Fibroblast of the aortic adventitia (primary cell): ENCODE measurements at regions not wholly inside any gene's neighbourhood (a gene's known extent, or its start where the extent isn't known, plus 50 kb on each side); places are given as distances from the start of the nearest gene placed in this dataset.
"Not testable (repeated sequence)": the region's sequence is repeated elsewhere in the genome, so short reads cannot be mapped to it uniquely, and the experiment has no call there.

Experiments used
- DNase-seq: peaks from one replicate; pipeline ENCODE4 v3.0.0-alpha.2; 2010; ENCODE audit warnings: low read depth
- H3K4me3 ChIP-seq: 2 replicates; pipeline ENCODE4 v1.5.1; 2011; ENCODE audit warnings: low read depth, mild to moderate bottlenecking, control low read depth, low read length, moderate library complexity
- TF ChIP-seq, protein P1 (sequence below): IDR thresholded peaks from 2 replicates; pipeline ENCODE4 v1.5.1; 2011; ENCODE audit warnings: mild to moderate bottlenecking, low read length, control low read depth, inconsistent platforms; ENCODE audit not compliant: insufficient read depth

DNA sequence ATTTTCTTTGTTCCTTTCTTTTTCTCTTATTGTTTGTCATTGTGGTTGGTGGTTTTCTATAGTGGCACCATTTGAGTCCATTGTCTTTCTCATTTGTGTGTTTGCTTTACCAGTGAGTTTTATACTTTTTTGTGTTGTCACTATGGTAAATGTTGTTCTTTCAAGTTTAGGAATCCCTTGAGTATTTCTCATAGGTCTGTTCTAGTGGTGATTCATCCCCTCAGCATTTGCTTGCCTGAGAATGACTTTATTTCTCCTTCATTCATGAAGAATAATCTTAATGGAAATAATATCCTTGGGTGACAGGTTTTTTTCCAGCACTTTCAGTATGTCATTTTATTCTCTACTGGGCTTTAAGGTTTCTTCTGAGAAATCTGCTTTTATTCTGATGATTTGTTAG lies 209.2 kb upstream of the ASCC3 start:
- TF ChIP-seq, protein P1, sequence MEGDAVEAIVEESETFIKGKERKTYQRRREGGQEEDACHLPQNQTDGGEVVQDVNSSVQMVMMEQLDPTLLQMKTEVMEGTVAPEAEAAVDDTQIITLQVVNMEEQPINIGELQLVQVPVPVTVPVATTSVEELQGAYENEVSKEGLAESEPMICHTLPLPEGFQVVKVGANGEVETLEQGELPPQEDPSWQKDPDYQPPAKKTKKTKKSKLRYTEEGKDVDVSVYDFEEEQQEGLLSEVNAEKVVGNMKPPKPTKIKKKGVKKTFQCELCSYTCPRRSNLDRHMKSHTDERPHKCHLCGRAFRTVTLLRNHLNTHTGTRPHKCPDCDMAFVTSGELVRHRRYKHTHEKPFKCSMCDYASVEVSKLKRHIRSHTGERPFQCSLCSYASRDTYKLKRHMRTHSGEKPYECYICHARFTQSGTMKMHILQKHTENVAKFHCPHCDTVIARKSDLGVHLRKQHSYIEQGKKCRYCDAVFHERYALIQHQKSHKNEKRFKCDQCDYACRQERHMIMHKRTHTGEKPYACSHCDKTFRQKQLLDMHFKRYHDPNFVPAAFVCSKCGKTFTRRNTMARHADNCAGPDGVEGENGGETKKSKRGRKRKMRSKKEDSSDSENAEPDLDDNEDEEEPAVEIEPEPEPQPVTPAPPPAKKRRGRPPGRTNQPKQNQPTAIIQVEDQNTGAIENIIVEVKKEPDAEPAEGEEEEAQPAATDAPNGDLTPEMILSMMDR, result no peak
- peak; percentile 18 for DNase-seq
- no peak overlapping the region for H3K4me3 ChIP-seq

DNA sequence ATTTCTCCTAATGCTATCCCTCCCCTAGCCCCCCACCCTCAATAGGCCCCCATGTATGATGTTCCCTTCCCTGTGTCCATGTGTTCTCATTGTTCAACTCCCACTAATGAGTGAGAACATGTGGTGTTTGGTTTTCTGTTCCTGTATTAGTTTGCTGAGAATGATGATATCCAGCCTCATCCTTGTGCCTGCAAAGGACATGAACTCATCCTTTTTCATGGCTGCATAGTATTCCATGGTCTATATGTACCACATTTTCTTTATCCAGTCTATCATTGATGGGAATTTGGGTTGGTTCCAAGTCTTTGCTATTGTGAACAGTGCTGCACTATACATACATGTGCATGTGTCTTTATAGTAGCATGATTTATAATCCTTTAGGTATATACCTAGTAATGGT lies 217.5 kb upstream of the ASCC3 start:
- DNase-seq, H3K4me3 ChIP-seq: not testable (repeated sequence)

DNA sequence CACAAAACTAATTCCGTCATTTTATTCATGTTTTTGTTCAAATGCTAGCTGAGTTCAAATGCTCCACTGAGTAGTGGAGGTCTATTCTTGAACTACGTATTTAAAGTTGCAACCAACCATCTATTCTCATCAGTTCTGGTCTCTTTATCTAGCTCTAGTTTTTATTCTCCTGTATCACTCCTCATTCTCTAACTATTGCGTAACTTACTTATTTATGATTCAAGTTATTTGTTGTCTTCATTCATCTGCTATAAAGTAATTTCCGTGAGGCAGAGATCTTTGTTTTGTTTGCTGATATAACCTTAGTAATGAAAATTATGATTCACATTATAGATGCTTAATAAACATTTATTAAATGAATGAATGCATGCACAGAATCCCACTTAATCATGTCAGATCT lies 221.6 kb upstream of the ASCC3 start:
- no peak for DNase-seq
- H3K4me3 ChIP-seq, result no peak overlapping the region
- TF ChIP-seq, protein P1, result no peak

DNA sequence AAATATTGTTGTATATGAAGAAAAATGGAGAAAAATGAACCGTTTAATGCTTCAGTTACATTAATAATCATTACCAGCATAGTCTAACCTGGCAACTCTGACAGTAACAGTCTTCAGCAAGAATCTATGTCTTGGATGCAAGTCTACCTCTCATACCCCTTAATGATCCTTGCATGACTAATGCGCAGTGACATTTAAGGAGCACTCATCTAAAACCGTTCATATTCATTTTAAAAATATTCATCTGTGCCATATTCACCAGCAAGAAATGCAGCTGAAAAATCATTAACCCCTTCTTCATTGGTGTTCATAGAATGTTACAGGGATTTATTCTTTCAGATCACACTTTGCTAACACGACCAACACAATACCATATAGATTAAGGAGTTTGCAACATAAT lies 227.2 kb upstream of the ASCC3 start:
- DNase-seq, result no peak

DNA sequence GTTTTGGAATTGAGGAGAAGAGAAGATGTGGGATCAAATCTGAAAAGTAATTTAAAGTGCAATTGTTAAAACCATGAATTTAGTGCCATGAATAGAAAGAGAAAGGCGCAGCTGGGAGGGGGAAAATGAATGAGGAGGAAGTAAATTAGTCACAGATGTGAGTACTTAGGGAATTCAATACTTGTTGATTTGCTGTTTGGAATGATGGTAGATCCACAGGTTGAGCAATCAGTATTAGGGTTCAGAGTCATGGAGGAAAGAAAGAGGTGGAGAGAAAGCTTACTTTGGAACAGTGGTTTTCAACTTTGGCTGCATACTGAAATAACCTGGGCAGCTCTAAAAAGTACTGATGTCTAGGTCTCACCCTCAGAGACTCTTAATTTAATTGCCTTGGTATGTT lies 229.7 kb upstream of the ASCC3 start:
- DNase-seq, result peak; percentile 15
- TF ChIP-seq, protein P1, result no peak
- H3K4me3 ChIP-seq, result no peak overlapping the region

More for the DNA sequence above, 227.2 kb upstream of the ASCC3 start:
- TF ChIP-seq, protein P1, result no peak
- no peak overlapping the region for H3K4me3 ChIP-seq

DNA sequence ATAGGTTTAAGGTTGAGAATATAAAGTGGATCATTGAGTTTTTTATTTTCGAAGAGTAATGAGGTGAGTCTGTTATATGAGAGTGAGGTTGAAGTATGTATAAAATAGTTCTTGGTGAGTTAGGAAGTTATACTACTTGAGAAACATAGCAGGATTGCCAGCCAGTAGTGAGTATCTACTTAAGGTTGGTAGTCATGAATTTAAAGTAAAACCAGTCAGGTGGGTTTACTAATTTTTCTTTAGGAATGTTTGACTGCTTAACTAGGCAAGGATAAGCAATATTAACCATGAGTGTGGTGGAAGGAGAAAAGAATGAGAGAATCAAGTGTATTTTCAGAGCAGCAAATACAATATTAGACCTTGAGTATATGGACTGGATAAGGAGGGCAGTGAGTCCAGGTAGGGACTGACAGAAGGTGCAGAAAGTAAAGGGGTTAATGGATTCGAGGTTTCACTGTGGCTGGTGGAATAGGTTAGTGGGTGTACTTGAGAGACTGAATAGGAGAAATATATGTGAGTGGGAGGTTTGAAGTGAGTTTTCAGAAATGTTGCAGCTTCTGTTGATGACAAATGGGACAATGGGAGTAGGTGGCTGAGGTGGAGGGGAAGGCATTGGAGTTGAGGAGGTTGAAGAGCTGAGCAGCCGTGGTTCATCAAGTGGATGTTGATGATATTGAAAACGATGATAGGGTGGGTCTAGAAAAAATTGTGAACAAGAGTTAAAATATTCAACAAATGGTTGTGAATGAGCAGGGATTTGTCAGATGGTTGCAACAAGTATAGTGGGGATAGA lies 232.5 kb upstream of the ASCC3 start:
- TF ChIP-seq, protein P1, result no peak
- DNase-seq, result no peak
- H3K4me3 ChIP-seq, result no peak overlapping the region

DNA sequence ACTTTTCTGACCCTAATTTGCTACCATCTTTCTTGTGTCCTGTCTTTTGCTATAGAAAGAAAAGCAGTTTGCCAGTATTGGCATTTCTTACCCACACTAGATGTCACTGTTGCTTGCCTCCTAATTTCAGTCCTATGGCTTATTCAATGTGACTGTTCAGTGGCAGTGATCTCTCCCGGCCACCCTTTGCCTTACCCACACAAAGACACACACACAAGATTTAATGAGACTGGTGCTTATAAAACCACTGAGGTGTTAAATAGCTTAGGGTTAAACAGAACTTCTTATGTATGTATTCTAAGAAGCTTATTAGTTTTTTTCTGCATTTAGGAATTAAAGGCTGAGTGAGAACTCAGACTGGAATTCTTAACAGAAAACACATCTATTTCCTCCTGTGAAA lies 233.6 kb upstream of the ASCC3 start:
- H3K4me3 ChIP-seq, result no peak overlapping the region
- TF ChIP-seq, protein P1, result peak; percentile 70
- DNase-seq, result peak; percentile 55
